ENCODE measurements at regions not wholly inside any gene's neighbourhood (a gene's known extent, or its start where the extent isn't known, plus 50 kb on each side); places are given as distances from the start of the nearest gene placed in this dataset.

DNA sequence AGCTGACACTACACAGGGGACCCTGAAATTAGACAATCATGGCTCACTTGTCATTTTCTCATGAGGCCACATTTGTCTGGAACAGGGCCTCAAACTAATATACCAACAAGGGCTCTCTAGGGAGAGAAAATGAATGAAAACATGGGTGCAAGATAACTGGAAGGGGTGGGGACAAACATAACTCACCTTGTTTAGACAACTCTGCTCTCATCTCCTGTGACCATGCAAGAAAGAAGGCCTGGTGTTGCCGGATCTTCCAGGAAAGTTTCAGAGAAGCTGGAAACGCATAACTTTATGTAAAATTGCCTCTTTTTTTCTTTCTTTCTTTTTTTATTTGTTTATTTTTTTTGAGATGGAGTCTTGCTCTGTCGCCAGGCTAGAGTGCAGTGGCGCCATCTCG lies 80.4 kb upstream of the SPRED2 start:
- H3K9me3 Mint-ChIP-seq, result peaks cover 5% of the 10 kb centered on the region
- H3K27ac Mint-ChIP-seq, result no peak overlapping the region
- no peaks in the 10 kb centered on the region for H3K36me3 Mint-ChIP-seq (ENCODE audit: low read depth)
- ATAC-seq, result no peak
- H3K4me1 Mint-ChIP-seq, result no peaks in the 10 kb centered on the region
- no peak overlapping the region for H3K4me3 Mint-ChIP-seq
- peaks cover 17% of the 10 kb centered on the region for H3K27me3 Mint-ChIP-seq
- DNase-seq, result no peak

GRCh38 chr2:65511306-65511705 lies 78.9 kb upstream of the SPRED2 start:
- ATAC-seq (no peak), DNase-seq (no peak)
- Mint-ChIP-seq H3K9me3 (peaks cover 5% of the 10 kb centered on the region), H3K4me1 (no peaks in the 10 kb centered on the region), H3K36me3 (ENCODE audit: low read depth) (no peaks in the 10 kb centered on the region), H3K27ac (no peak overlapping the region), H3K4me3 (no peak overlapping the region), H3K27me3 (peaks cover 17% of the 10 kb centered on the region)

GRCh38 chr2:65508225-65508624 lies 75.8 kb upstream of the SPRED2 start:
- Mint-ChIP-seq H3K27me3 (peaks cover 13% of the 10 kb centered on the region), H3K9me3 (peaks cover 5% of the 10 kb centered on the region), H3K36me3 (ENCODE audit: low read depth) (no peaks in the 10 kb centered on the region), H3K4me3 (no peak overlapping the region), H3K4me1 (no peaks in the 10 kb centered on the region), H3K27ac (no peak overlapping the region)
- ATAC-seq (no peak), DNase-seq (no peak)

DNA sequence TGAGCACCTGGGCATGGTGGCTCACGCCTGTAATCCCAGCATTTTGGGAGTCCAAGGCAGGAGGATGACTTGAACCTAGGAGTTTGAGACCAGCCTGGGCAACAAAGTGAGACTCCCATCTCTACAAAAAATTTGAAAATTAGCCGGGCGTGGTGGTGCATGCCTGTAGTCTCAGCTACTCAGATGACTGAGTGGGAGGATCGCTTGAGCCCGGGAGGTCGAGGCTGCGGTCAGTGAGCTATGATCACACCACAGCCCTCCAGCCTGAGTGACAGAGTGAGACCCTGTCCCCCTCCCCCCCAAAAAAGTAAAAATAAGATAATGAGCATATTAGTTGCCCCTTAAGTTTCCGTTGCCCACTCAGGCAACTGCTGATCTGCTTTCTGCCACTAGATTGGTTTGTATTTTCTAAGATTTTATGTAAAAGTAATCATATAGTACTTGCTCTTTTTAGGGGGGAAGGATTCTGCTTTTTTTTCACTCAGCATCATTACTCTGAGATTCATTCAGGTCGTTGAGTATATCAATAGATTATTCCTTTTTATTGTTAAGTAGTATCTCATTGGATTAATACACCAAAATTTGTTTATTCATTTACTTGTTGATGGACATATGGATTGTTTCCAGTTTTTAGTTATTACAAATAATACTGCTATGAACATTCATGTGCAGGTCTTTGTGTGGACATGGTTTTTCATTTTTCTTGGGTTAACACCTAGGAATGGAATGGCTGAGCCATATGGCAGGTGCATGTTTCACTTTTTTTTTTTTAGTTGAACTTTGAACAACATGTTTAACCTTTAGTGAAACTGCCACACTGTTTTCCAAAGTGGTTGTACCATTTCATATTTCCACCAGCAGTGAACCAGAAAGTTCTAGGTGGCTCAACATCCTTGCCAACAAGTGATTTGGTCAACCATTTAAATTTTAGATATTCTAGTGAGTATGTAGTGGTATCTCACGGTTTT lies 75.0 kb upstream of the SPRED2 start:
- Mint-ChIP-seq H3K4me1 (no peaks in the 10 kb centered on the region), H3K36me3 (ENCODE audit: low read depth) (no peaks in the 10 kb centered on the region), H3K27ac (no peak overlapping the region), H3K4me3 (no peak overlapping the region), H3K9me3 (peaks cover 5% of the 10 kb centered on the region), H3K27me3 (peaks cover 13% of the 10 kb centered on the region)
- no peak for DNase-seq
- ATAC-seq, result no peak

- H3K4me1 Mint-ChIP-seq, result no peaks in the 10 kb centered on the region
- H3K36me3 Mint-ChIP-seq (ENCODE audit: low read depth), result no peaks in the 10 kb centered on the region
- no peak for DNase-seq
- peaks cover 5% of the 10 kb centered on the region for H3K9me3 Mint-ChIP-seq
- ATAC-seq, result no peak
- peaks cover 4% of the 10 kb centered on the region for H3K27me3 Mint-ChIP-seq
- no peak overlapping the region for H3K27ac Mint-ChIP-seq
- no peak overlapping the region for H3K4me3 Mint-ChIP-seq
These were observed 72.7 kb upstream of the SPRED2 start for GRCh38 chr2:65504814-65505697.

DNA sequence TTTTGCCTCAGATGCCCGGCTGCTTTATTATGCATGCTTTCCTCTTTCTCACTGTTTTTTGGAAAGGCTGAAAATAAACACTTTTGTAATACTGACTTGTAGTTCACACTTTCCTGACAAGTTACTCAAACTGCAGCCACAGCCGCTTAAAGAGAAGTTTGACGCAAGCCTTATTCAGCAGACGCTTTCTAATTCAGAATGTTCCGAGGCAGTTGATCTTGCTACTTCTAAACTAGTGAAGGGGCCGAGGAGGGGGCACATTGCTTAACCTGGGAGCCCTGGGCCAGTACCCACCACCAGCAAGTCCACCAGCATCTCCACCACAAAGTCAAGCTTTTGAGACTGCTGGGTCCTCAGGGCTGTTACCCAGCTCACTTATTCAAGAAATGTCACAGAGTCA lies 71.8 kb upstream of the SPRED2 start:
- no peak for ATAC-seq
- Mint-ChIP-seq H3K4me3 (no peak overlapping the region), H3K27me3 (peaks cover 5% of the 10 kb centered on the region), H3K9me3 (peaks cover 5% of the 10 kb centered on the region), H3K36me3 (ENCODE audit: low read depth) (no peaks in the 10 kb centered on the region), H3K4me1 (no peaks in the 10 kb centered on the region), H3K27ac (no peak overlapping the region)
- DNase-seq, result no peak

DNA sequence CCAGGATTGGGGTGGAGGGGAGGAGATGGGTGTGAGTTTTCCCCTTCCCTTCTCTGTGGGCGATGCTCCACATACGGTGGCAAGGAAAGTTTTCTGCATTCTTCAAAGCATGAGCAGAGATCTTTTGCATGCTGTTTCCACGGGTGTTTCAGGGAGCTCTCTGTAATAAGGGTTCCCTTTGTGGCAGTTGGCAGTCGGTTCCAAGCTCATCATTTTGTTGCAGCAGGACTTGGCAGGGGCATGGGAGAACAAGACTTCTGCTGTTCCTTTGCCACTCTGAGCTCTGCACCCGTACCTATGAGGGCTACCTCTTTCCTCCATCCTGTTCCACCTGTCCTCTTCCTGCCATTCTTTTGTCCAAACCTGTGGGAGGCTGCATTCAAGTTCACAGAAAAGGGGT lies 71.3 kb upstream of the SPRED2 start:
- DNase-seq (no peak), ATAC-seq (no peak)
- Mint-ChIP-seq H3K27me3 (peaks cover 4% of the 10 kb centered on the region), H3K27ac (no peak overlapping the region), H3K36me3 (ENCODE audit: low read depth) (no peaks in the 10 kb centered on the region), H3K4me1 (no peaks in the 10 kb centered on the region), H3K4me3 (no peak overlapping the region), H3K9me3 (peaks cover 5% of the 10 kb centered on the region)

GRCh38 chr2:65501836-65502235 lies 69.4 kb upstream of the SPRED2 start:
- ATAC-seq (no peak), DNase-seq (no peak)
- Mint-ChIP-seq H3K36me3 (ENCODE audit: low read depth) (no peaks in the 10 kb centered on the region), H3K27ac (no peak overlapping the region), H3K9me3 (no peaks in the 10 kb centered on the region), H3K4me3 (no peak overlapping the region), H3K4me1 (no peaks in the 10 kb centered on the region), H3K27me3 (peaks cover 3% of the 10 kb centered on the region)

DNA sequence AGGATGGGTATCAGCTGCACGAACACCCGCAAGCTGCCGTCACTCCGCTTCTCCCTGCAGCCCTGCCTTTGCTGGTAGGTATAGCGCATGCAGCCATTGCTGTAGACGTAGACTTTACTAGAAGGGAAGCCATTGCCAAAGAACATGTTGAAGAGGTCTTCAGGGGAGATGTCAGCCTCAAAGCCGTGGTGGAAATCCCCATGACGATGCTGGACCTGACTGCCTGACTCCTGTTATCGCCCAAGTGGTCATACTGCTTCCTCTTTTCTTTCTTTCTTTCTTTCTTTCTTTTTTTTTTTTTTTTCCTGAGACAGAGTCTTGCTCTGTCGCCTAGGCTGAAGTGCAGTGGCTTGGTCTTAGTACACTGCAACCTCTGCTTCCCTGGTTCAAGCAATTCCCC lies 68.7 kb upstream of the SPRED2 start:
- Mint-ChIP-seq H3K27me3 (peaks cover 3% of the 10 kb centered on the region), H3K27ac (no peak overlapping the region), H3K4me3 (no peak overlapping the region), H3K9me3 (no peaks in the 10 kb centered on the region), H3K4me1 (no peaks in the 10 kb centered on the region), H3K36me3 (ENCODE audit: low read depth) (no peaks in the 10 kb centered on the region)
- DNase-seq (no peak), ATAC-seq (no peak)

- ATAC-seq, result no peak
- H3K27ac Mint-ChIP-seq, result no peak overlapping the region
- no peaks in the 10 kb centered on the region for H3K9me3 Mint-ChIP-seq
These were observed 68.1 kb upstream of the SPRED2 start for GRCh38 chr2:65500310-65501040.

GRCh38 chr2:65499216-65499615 lies 66.8 kb upstream of the SPRED2 start:
- H3K27ac Mint-ChIP-seq, result no peak overlapping the region
- H3K36me3 Mint-ChIP-seq (ENCODE audit: low read depth), result no peaks in the 10 kb centered on the region
- no peak for DNase-seq
- peaks cover 8% of the 10 kb centered on the region for H3K27me3 Mint-ChIP-seq
- ATAC-seq, result no peak
- no peaks in the 10 kb centered on the region for H3K4me1 Mint-ChIP-seq
- no peak overlapping the region for H3K4me3 Mint-ChIP-seq
- H3K9me3 Mint-ChIP-seq, result no peaks in the 10 kb centered on the region

More at GRCh38 chr2:65500310-65501040, 68.1 kb upstream of the SPRED2 start:
- Mint-ChIP-seq H3K36me3 (ENCODE audit: low read depth) (no peaks in the 10 kb centered on the region), H3K4me3 (no peak overlapping the region), H3K4me1 (no peaks in the 10 kb centered on the region), H3K27me3 (peaks cover 3% of the 10 kb centered on the region)
- no peak for DNase-seq

DNA sequence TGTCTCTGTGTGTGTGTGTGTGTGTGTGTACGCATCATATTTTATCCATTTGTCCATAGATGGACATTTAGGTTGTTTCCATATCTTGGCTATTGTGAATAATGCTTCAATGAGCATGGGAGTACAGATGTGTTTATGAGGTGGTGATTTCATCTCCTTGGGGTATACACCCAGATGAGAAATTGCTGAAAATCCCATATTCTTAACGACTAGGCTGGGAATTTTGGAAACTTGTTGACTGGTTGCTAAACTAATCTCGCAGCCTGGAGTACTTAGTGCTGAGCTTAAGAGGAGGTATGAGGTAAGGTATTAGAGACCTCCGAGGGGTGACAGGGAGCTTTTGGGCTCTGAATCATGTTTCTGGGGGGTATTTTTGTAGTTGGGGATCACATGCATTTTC lies 66.0 kb upstream of the SPRED2 start:
- no peak for DNase-seq
- Mint-ChIP-seq H3K9me3 (no peaks in the 10 kb centered on the region), H3K36me3 (ENCODE audit: low read depth) (no peaks in the 10 kb centered on the region), H3K4me1 (no peaks in the 10 kb centered on the region), H3K27me3 (peaks cover 10% of the 10 kb centered on the region), H3K27ac (no peak overlapping the region), H3K4me3 (no peak overlapping the region)
- ATAC-seq, result no peak

- no peaks in the 10 kb centered on the region for H3K4me1 Mint-ChIP-seq
- peaks cover 12% of the 10 kb centered on the region for H3K27me3 Mint-ChIP-seq
- no peak overlapping the region for H3K27ac Mint-ChIP-seq
- no peak overlapping the region for H3K4me3 Mint-ChIP-seq
- no peaks in the 10 kb centered on the region for H3K36me3 Mint-ChIP-seq (ENCODE audit: low read depth)
- H3K9me3 Mint-ChIP-seq, result no peaks in the 10 kb centered on the region
- DNase-seq (no peak), ATAC-seq (no peak)
These were observed 63.0 kb upstream of the SPRED2 start for GRCh38 chr2:65495251-65495877.

GRCh38 chr2:65494078-65494477 lies 61.7 kb upstream of the SPRED2 start:
- no peak overlapping the region for H3K27ac Mint-ChIP-seq
- no peaks in the 10 kb centered on the region for H3K4me1 Mint-ChIP-seq
- H3K27me3 Mint-ChIP-seq, result peaks cover 11% of the 10 kb centered on the region
- peaks cover 7% of the 10 kb centered on the region for H3K9me3 Mint-ChIP-seq
- H3K4me3 Mint-ChIP-seq, result no peak overlapping the region
- H3K36me3 Mint-ChIP-seq (ENCODE audit: low read depth), result no peaks in the 10 kb centered on the region
- ATAC-seq, result no peak
- DNase-seq, result no peak

All from activated naive CD8-positive, alpha-beta T cell treated with anti-CD3 and anti-CD28 coated beads, Interleukin-2, amount 50 U/mL, for 24 hours (primary cell).